GM19455 (cell line): ENCODE measurements at regions not wholly inside any gene's neighbourhood (a gene's known extent, or its start where the extent isn't known, plus 50 kb on each side); places are given as distances from the start of the nearest gene placed in this dataset.
"Not testable (repeated sequence)": the region's sequence is repeated elsewhere in the genome, so short reads cannot be mapped to it uniquely, and the experiment has no call there.

Experiments
- ATAC-seq: cut with Tn5 transposase; IDR thresholded peaks from one replicate; pipeline ENCODE4 v1.9.1; 2021; ENCODE audit not compliant: unreplicated experiment

DNA sequence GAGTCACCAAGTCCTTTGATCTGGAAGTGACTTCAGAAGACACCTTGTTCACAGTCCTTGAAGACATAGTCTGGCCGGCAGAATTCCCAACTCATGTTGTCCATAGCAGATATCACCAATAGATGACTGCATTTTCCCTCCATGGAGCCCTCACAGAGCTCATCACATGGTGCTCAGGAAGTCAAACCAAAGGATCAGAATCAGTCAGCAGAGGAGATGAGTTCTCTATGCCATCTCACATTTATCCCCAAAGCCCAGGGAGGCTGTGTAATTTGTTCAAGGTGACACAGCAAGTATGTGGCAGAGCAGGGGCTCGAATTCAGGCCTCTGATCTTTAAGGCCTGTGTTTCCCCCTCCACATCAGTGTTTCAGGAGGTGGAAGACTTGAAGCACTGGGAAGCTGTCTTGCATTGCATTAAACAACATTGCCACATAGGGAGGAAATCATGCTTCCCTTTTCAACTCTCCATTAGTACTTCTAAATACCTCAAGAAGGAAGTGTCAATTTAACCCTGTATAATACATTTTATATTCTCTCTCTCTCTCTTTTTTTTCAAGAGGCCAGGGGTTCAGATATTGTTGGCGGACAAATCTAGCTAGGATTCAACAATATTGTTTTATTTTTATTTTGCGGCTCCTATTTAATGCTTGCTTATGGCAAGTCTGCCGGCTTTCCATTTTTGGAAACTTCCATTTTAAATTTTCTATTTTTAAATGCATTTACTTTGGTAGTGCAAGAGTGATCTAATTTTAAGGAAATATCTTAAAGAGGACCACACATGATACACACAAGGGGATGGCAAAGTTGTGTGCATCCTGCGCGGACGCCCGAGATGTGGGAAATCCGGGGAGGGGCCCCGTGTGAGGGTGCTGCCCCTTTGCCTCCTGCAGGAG is 61.9 kb downstream of the NPIPB5 start:
- not testable (repeated sequence) for ATAC-seq

DNA sequence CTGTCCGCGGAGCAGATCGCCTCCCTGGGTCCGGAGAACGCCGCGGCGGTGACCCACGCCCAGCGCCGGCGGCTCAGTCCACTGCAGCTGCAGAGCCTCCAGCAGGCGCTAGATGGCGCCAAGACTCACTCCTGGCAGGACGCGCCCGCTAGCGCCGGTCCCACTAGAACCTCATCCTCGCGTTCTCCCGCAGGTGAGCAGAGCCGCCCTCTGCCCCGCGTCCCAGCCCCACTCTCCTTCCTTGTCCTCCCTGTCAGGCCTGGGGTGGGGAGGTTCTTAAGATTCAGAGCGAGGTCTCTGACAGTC is 62.5 kb downstream of the NPIPB5 start:
- peak; percentile 57 for ATAC-seq

DNA sequence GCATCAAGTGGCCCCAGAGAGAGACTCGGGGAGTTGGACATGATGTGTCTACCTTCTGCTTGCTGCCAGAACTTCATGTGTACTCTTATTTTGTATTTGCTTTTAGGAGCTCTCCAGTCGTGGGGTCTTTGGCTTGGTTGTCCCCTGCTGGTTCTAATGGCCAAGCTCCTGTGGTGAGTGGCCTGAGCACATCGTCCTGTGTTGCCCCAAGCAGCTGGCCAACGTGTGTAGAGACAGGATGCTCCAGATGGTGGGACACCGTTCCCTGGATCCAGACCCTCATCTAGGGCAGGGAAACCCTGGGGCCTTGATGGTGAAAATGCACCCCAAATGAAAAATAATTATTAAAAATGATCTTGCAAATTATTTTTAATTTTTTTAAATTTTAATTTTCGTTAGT is 65.8 kb downstream of the NPIPB5 start:
- ATAC-seq, result not testable (repeated sequence)

DNA sequence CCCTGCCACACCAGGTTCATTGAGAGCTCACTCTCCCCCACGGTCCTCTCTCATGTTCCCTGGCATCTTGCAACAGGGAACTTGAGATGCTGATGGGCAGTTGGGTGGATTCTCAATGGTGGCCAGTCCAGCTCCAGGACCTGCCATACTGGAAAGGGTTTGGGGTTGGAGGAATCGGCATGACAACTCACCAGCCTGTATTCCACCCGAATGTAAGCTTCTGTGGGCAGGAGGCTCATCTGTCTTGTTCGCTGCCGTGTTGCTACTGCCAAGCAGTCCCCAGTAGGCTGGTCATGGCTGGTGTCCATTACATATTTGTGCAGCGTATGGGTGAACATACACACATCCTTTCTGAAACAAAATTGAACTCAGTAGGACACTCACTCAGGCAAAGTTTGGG is 72.5 kb downstream of the NPIPB5 start:
- ATAC-seq, result not testable (repeated sequence)

DNA sequence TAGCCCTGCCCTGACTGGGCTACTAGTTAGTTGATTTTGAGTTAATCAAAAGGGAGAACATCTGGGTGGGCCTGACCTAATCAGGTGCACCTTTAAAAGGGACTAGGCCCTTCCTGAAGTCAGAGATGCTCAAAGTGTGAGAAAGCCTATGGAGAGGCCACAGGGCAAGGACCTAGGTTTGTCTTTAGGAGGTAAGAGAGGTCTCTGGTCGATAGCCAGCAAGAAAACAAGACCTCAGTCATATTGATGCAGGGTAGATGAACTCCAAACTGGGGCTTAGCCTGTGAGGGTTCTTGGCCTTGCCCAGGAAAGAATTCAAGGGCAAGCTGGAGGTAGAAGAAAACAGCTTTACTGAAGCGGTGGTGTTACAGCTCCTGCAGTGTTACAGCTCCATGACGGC is 73.8 kb downstream of the NPIPB5 start:
- ATAC-seq, result not testable (repeated sequence)

DNA sequence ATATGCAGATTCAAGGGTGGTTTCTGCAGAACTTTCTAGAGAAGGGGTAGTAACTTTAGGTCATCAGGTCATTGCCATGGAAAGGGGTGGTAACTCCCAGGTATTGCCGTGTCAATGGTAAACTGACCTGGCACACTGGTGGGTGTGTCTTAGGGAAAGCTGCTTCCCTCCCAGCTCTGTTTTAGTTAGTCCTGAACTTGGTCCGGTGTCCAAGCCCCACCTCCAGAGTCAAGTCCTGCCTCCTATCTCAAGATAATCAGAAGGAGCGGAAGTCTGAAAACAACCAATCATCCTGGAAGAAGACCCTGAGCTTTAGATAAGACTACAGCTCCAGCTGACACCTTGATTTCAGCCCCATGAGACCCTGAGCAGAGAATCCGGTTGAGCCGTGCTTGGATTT is 74.2 kb downstream of the NPIPB5 start:
- ATAC-seq, result not testable (repeated sequence)

DNA sequence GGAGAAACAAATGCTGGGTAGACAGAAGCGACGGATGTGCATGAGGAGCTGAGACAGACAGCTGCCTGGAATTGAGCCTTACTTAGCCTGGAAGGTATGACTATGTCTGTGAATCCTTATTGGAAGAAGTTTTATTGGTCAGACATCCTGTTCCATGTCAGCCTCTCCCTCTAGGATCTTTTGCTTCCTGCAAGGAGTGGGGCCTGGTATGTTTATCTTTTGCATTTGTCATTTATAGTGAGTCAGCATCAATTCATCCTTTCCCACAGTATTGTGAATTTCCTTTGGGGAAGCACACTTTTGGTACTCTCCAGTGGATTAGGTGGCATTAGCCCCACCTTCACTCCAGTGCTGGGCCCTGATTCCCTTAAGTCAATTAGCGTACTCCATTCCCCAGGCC is 74.7 kb downstream of the NPIPB5 start:
- not testable (repeated sequence) for ATAC-seq

DNA sequence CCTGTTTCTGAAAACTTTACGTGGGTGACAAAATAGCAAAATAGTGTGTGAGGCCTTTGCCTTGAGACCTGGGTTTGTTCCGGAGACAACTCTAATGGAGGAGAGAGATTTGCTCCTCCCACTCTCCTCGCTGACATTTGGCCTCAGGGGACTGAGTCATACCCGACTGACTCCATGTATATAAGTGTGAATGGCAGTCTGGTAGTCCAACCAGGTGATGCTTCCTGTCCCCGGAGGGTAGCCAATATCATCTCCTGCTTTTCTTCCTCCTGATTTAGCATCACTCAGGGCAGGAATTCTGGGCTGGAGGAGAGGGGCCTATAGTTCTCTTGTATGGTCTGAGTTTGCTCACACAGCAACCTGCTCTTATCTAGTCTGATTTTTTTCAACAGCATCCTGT is 76.0 kb downstream of the NPIPB5 start:
- ATAC-seq, result not testable (repeated sequence)

DNA sequence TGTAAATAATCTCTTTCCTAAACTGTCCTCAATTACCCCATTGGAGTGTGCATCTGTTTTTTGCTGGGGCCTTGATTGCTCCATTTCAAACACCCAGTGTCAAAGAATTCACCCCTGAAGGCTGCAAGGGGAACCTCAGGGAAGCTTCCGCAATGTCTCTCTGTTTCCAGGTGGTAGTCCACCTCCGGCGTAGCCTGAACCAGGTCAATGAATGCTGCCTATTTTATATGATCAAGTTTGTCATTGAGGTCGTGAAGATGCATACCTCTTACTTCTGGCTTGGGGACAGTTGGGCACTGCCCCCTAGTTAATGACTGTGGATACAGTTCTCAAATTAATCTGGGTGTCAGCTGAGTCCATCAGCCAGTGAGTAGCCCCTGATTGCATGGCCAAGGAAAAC is 79.1 kb downstream of the NPIPB5 start:
- ATAC-seq, result not testable (repeated sequence)

DNA sequence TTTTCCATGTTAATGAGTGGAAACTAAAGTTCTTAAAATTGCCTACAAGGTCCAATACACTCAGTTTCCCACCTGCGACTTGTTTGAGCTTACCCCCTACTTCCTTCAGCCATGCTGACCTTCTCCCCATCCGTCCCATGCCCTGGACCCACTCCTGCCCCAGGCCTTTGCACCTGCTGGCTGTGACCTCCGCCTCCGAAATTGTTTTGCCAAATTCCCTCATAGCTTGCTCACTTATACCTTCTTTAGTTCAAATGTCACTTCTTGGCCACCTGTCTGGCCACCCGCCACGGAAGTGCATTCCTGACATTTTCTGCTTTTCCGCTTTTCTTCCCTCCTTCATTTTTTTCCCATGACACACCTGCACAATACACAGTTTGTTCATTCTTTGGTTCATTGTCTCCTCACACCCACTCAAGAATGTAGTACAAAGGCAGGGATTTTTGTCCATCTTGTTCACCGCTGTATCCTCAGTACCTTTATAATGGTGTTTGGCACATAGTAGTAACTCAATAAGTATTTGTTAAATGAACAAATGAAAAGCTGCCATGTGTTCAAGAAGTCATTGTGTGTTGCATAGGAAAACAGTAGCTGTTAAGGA is 85.9 kb downstream of the NPIPB5 start:
- not testable (repeated sequence) for ATAC-seq

DNA sequence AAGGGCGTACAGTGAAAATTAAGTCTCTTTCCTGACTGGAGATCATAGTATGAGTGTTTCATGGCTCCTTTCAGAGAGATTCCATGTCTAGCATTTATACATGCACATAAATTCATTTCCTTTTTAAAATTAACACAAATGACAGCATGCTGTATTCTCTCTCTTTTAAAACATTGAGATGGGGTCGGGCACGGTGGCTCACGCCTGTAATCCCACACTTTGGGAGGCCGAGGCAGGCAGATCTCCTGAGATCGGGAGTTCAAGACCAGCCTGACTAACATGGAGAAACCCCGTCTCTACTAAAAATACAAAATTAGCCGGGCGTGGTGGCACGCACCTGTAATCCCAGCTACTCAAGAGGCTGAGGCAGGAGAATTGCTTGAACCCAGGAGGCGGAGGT is 93.1 kb downstream of the NPIPB5 start:
- ATAC-seq, result not testable (repeated sequence)

DNA sequence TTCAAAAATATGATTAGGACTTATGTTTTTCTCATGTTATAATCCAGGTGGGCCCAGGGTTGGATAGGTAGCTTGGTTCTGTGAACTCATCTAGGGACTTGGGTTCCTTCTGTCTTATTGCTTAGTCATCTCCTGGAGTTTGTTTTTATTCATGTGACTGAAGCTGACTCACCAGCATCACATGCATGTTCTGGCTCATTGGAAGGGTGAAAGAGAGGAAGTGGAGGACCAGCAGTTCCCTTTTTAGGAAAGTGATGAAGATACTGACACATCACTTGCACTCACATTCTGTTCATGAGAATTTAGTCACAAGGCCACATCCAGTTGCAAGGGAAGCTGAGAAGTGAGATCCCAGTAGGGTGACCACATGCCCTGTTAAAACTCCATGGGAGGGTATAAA is 95.9 kb downstream of the NPIPB5 start:
- ATAC-seq, result not testable (repeated sequence)

DNA sequence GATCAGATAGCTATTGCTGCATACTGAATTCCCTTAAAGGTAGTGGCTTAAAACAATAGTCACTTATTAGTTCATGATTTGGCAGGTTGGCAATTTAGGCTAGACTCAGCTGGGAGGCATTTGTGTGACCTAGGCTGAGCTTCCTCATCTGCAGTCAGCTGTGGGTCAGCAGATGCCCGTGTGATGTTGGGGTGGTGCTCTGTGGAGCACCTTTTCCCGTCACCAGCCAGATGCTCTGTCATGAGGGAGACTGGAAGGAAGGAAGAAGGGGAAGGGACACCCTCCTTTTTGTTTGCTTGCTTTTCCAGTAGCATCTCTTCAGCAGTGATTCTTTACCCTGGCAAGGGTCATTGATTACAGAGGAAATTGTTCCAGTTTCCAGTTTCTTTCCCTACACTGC is 99.1 kb downstream of the NPIPB5 start:
- ATAC-seq, result not testable (repeated sequence)

DNA sequence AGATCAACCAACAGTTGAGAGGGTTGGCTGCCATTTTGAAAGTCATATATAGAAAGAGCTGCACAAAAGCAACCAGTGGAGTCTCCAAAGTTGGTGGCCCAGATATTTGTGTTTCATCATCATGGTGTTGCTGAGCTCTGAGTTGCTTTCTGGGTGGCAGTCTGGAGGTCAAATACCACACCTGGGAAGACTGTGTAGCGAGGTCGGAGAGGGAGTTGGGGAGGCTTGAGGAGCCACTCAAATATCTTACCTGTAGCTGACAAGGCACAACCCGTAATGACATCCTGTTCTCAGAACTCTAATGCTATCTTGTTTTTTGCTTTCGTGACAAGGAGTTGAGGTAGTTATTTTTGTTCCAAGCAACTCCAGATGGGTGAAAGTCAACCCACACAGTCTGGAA is 100.4 kb downstream of the NPIPB5 start:
- not testable (repeated sequence) for ATAC-seq

DNA sequence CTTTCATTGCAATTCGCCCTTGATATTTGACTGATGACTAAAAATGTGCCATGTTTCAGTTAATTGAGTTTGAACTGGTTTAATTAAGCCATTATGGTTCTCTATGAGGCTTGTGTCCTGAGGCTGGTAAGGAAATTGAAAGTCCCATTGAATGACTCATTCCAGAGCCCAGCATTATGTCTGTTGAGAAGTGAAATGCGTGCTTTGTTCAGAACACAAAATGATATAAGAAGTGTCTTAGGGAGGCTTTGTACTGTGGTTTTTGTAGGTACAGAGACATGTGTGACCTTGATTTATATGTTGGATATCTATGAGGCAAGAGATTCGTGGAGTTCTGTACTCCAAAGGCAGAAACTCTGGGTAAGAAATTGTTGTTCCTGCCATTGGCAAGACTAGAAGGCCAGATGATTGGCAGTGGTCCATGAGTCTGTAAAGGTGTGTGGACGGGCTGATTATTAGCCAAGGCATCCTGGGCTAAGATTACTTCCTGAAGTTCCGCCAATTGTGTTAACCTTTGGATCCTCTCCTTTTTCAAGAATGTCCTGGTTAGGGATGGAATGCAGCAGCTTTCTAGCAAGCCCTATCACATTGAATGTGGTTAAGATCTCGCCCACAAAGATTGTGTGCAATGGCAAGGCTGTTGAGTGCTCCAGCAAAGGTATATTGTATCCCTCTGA is 103.7 kb downstream of the NPIPB5 start:
- no peak for ATAC-seq

DNA sequence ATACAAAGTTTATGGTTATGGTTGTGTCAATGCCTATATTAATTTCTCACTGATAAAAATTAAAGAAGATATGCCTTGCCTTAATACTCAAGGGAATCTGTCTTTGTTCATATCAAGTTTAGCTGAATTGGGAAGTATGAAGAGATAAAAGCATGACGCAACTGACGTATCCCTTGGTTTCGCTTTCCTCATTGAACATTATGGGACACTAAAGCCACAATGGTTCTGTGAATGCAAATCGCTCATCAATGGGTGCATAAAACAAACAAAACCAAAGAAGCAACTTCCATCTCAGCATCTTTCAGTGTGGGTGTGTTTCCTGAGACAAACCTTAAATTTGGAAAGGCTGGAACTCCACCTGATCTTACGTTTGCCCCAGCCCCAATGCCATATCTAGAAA is 108.2 kb downstream of the NPIPB5 start:
- ATAC-seq, result no peak

DNA sequence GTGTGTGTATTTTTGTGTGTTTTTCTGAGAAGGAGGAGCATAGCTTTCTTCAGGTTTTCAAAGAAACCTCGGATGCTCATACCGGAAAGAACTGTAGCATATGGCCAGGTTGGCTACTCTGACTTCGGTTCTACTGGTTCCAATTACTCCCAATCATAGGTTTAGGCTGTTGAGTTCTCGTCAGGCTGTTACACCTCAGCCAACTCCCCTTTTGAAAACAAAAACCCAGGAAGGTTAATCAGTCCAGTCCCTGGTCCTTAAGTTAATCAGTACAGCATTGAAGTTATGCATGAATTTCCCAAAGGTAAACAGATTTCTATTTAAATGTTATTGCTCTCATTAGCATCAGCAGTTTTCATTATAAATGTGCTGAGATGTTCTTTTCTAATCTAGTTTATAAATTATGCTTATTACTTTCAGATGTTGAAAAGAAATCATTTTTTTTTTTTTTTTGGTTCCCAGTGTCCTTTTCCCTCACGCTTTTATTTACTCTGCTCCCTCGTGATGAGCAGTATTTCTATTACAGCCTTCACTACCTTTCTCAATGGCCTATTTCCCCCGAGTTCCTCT is 111.0 kb downstream of the NPIPB5 start:
- ATAC-seq, result no peak

DNA sequence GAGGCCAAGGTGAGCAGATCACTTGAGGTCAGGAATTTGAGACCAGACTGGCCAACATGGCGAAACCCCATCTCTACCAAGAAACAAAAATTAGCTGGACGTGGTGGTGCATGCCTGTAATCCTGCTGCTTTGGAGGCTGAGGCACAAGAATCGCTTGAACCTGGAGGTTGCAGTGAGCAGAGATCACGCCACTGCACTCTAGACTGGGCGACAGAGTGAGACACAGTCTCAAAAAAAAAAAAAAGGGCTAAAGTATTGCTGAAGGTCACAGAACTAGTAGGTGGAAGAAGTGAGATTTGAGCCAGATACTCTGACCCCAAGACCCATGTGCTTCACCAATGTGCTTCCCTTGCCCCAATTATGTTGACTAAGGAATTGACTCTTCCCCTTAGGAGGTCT is 112.0 kb downstream of the NPIPB5 start:
- ATAC-seq, result no peak

DNA sequence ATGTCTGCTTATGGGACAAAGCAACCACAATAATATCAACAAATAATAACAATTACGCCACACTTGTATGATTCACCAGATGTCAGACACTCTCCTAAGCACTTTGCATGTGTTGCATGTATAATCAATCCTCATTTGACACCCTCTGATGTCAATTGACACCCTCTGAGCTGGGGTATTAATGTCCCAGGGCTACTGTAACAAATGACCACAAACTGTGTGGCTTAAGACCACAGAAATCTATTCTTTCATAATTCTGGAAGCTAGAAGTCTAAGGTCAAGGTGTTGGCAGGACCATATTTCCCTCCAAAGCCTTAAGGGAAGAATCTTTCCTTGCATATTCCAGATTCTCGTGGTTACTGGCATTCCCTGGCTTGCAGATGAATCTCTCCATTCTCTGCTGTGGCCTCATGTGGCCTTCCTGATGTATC is 112.7 kb downstream of the NPIPB5 start:
- no peak for ATAC-seq

DNA sequence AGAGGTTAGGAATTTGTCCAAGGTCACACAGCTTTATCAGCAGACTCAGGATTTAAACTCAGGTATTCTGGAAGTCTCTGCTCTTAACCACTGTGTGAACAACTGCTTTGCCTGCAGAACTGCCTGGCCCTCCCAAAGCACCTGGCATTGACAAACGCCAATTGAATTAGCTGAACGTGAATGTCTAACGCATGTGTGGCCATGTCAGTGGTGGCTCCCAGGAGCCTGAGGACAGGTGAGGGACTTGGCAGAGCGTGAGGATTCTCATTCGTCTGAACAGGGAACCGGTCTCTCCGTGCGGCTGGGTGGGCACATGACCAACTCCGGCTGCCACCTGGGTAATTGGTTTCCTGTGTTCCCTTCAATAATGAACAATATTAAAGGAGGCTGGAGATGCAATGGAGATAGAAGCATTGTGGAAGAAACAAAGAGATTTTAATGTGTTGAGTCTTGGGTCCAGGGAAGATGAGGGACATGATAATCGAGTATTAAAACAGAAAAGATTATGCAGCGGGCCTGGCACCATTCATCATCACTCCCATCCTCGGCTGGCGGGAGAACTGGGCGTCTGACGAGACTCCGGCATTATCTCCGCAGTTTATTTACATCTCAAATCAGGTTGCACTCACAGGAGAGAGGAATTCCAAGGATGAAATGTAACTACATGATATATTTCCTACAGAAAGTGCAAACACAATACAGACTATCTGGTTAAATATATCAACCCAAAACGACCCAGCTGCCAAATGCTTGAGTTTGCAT is 113.5 kb downstream of the NPIPB5 start:
- ATAC-seq, result no peak
